Thyroid gland (tissue), 4 donors: ENCODE measurements at regions not wholly inside any gene's neighbourhood (a gene's known extent, or its start where the extent isn't known, plus 50 kb on each side); places are given as distances from the start of the nearest gene placed in this dataset. TPM values are rescaled to one million over a fixed set of nuclear protein-coding genes. Genes with fewer than 3 reads are reported as not detected.

Experiments
- DNase-seq, 2 donors: peaks; one replicate each; pipeline ENCODE4 v3.0.0-alpha.2; 2019
- H3K27ac ChIP-seq, 3 donors: fragments of 200-600 bp; sonication (generic); 1 replicate in 2 of 3; 2 replicates in 1 of 3; pipeline ENCODE4 v1.5.1; 2016 to 2019; ENCODE audit warnings: mild to moderate bottlenecking in 1 of 3, moderate library complexity in 1 of 3
- H3K27me3 ChIP-seq: fragments of 200-600 bp; sonication (generic); one replicate; pipeline ENCODE4 v1.5.1; 2019
- H3K36me3 ChIP-seq, 2 donors: fragments of 200-600 bp; sonication (generic); one replicate each; pipeline ENCODE4 v1.5.1; 2016 to 2019
- H3K4me1 ChIP-seq, 2 donors: fragments of 200-600 bp; sonication (generic); one replicate each; pipeline ENCODE4 v1.5.1; 2017 to 2019
- H3K4me3 ChIP-seq, 3 donors: fragments of 200-600 bp; sonication (generic); replicated peaks in 1 of 3; 1 replicate in 2 of 3; 2 replicates in 1 of 3; pipeline ENCODE4 v1.5.1; 2016; ENCODE audit warnings: mild to moderate bottlenecking in 1 of 3
- H3K9me3 ChIP-seq: fragments of 200-600 bp; sonication (generic); one replicate; pipeline ENCODE4 v1.5.1; 2017
- POLR2A ChIP-seq, 2 donors: fragments of 450-650 bp; IDR thresholded peaks; one replicate each; pipeline ENCODE4 v1.6.1; 2017; ENCODE audit warnings: antibody characterized with exemption in 2 of 2, mild to moderate bottlenecking in 2 of 2, moderate library complexity in 1 of 2
- WGBS, 2 donors: methylation state at CpG; one replicate each; pipeline ENCODE4 v1.1.5; 2017; 5-methylcytosine and 5-hydroxymethylcytosine counted together
- intact Hi-C: fragments of 100-400 bp; cut with DNase I; formaldehyde crosslinking; loops from one replicate; pipeline ENCODE4 v1.15.1; 2023
- small RNA-seq: library from RNA; depleted of rRNA; stranded (forward); fragments of <200 nt; gene quantifications from one replicate; pipeline ENCODE3, GENCODE V24; 2016
- TF ChIP-seq, protein P1 (sequence below), 6 experiments: fragments of 200-600 bp in 3 of 6; fragments of 450-650 bp in 3 of 6; sonication (generic) in 3 of 6; IDR thresholded peaks; one replicate each; pipeline ENCODE4 v1.5.1; 2016 to 2019; ENCODE audit warnings: antibody characterized with exemption in 6 of 6, mild to moderate bottlenecking in 2 of 6, inconsistent platforms in 1 of 6, moderate library complexity in 1 of 6

DNA sequence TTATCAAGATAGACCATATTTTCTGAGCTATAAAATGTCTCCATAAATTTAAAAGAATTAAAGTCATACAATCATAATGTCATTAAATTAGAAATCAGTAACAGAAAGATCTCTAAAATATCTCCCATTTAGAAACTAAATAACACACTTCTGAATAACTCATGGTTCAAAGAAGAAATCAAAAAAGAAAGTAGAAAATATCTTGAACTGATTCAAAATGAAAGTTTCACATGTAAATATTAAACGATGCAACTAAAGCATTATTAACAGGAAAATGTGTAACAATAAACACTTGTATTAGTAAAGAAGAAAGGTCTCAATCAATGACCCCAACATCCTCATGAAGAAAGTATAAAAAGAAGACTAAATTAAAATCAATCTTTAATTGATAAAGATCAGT, 50.5 kb upstream of the PZP start:
- Histone ChIP-seq H3K27ac (no peak overlapping the region), H3K4me3 (no peak overlapping the region), H3K4me1 (no peaks in the 10 kb centered on the region), H3K27me3 (no peaks in the 10 kb centered on the region), H3K36me3 (no peaks in the 10 kb centered on the region), H3K9me3 (no peaks in the 10 kb centered on the region)
- 78 to 84% methylated on average over 1 of the region's 1 CpG for WGBS, 2 donors
- no peak for TF ChIP-seq POLR2A (IDR thresholded peaks at IDR 0.05)
- TF ChIP-seq, protein P1, sequence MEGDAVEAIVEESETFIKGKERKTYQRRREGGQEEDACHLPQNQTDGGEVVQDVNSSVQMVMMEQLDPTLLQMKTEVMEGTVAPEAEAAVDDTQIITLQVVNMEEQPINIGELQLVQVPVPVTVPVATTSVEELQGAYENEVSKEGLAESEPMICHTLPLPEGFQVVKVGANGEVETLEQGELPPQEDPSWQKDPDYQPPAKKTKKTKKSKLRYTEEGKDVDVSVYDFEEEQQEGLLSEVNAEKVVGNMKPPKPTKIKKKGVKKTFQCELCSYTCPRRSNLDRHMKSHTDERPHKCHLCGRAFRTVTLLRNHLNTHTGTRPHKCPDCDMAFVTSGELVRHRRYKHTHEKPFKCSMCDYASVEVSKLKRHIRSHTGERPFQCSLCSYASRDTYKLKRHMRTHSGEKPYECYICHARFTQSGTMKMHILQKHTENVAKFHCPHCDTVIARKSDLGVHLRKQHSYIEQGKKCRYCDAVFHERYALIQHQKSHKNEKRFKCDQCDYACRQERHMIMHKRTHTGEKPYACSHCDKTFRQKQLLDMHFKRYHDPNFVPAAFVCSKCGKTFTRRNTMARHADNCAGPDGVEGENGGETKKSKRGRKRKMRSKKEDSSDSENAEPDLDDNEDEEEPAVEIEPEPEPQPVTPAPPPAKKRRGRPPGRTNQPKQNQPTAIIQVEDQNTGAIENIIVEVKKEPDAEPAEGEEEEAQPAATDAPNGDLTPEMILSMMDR (IDR thresholded peaks at IDR 0.05) = no peak
- DNase-seq = no peak
- intact Hi-C loops = no loop called here

Small RNA genes in the stretch of these regions (small RNA-seq; reads per million reads assigned to genes)
- gene RF00072 = not detected
